GDM1 (cell line): ENCODE measurements at regions not wholly inside any gene's neighbourhood (a gene's known extent, or its start where the extent isn't known, plus 50 kb on each side); places are given as distances from the start of the nearest gene placed in this dataset.

Source experiments
- DNase-seq: peaks from one replicate; lab custom pipeline; 2025; lab: John Stamatoyannopoulos, UW

GRCh38 chr16:87229230-87230188 is 87.7 kb downstream of the C16orf95 start:
- DNase-seq: no peak

- DNase-seq: no peak
Measured at GRCh38 chr16:87230571-87230970, 86.6 kb downstream of the C16orf95 start.

GRCh38 chr16:87231295-87231694 is 85.9 kb downstream of the C16orf95 start:
- no peak for DNase-seq

GRCh38 chr16:87231911-87232310 is 85.3 kb downstream of the C16orf95 start:
- DNase-seq: no peak

GRCh38 chr16:87233928-87234327 is 83.3 kb downstream of the C16orf95 start:
- no peak for DNase-seq

GRCh38 chr16:87234601-87235000 is 82.6 kb downstream of the C16orf95 start:
- DNase-seq: no peak

DNA sequence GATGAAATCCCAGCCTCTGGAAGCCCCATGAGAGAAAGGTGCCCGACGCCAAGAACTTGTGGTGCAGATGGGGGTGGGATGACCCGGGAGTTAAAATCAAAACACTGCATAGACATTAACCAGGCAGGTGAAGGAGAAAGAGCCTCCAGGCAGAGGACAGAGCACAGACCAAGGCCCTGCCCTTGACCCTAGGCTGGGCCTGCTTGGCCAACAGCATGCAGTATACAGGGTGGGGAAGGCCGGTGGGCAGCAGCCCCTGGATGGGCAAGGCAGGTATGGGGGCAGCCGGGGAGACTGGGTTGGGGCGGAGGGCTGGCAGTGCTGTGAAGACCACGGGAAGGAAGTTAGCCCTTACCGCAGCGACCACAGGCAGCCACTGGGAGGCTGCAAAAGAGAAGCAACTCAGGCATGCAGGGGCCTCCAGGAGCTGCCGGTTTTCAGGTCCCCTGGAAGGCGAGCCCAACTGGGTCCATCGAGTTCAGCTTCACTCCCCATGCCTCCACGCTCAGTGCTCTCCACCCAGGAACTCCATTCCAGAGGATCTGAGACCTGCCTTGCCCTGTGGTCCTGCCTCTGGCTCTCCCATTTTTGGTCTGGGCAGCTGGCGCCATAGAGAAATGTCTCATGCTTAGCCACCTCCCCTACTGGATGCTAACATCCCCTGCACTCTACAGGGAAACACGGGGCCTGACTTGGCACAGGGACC is 81.2 kb downstream of the C16orf95 start:
- peak; percentile 70 for DNase-seq

DNA sequence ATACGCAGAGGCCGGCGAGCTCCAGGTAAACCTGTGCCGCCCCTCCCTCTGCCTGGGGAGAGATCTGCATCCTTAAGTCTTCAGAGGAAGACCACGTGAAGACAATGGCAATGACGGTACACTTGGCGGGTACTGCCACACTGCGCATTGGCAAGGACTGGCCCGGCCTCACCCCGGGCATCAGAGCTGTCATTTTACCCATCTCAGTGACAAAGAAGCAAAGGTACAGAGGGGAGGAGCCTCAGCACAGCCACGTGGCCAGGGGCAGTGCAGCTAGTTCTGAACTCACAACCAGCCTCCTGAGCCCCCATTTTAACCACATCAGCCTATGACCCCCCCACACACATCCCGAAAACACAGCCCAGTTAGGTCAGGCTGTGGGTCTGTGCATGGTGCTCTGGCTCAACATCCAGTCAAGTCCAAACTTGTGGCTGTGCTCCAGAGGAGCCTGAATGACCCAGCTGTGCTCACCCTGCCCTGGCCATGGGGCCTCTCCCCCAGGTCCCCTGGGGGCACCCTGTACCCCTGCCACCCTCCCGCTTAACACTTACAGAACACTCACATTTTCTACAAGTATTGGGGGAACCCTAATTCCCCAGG is 80.6 kb downstream of the C16orf95 start:
- DNase-seq: no peak

DNA sequence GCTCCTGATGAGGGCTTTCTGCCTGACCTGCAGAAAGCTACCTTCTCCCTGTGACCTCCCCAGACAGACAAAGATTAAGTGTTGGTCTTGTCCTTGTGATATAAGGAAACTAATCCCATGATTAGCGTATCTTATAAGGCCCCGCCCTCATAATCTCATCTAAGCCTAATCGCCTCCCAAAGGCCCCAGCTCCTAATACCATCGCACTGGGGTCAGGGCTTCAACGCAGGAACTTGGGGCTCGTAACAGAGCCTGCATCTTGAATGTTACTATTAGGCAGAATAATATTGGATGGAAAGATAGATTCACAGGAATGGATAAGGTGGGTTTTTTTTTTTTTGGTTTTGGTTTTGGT is 78.9 kb downstream of the C16orf95 start:
- no peak for DNase-seq

DNA sequence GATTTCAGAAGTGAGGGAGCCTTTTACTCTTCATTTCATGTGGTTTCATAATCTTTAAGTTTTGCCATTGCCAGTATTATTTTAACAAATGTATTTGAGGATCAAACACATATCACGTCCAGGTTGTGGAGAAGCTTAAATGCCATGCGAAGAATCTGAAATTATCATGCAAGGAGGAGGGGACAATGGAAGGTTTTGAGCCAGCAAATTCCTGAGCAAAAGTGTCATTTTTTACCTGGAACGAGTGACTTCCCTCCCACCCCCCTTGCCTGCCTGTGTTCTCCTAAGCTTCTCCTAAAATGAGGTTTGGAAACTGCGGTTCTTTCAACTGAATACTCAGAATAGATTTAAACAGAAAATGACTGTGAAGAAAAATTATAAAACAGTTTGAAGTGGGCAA is 77.6 kb downstream of the C16orf95 start:
- no peak for DNase-seq

- DNase-seq: no peak
Measured at GRCh38 chr16:87240211-87241136, 76.7 kb downstream of the C16orf95 start.

DNA sequence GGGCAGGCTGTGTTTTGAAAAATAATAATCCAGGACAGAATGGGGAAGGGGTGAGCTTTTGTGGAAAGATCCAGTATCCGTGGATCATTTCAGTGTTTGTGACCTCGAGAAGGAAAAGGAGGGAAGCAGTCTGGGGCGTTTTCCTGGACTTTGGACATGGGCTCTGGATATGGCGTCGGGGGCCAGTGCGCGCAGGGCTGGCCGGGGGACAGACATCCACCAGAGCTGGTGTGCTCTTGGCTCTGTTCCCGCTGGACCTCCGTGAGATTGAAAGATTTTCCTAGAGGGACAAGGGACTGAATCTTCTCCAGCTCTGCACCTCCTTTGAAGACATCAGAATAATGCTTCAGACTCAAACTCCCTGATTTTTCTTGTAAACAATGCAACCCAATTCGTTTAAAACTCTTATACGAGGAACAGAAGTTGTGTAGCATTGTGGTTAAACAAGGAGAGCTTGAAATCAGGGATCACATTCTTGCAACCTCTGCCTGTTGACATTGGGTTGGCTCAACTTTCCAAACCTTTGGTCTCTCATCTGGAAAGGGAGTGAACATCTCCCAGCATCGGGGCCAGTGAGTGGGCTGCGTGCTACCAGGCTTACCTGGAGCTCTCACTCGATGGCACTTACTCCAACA is 75.9 kb downstream of the C16orf95 start:
- DNase-seq: no peak

DNA sequence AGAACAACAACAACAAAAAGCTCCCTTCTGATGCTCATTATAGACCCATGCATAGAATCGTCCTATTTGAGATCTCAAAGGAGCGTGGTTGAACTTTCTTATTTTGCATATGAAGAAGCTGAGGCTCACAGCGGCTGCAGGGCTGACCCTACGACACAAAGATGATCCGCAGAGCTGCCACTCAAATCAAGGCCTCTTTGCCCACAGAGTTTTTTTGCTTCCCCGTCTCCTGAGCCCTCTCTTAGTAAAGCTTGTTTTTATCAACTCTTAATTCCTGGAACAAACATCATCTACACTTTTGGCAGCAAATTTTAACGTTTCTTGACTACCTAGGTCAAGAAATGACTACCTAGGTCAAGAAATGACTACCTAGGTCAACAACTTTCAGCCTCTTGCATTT is 73.7 kb downstream of the C16orf95 start:
- no peak for DNase-seq

DNA sequence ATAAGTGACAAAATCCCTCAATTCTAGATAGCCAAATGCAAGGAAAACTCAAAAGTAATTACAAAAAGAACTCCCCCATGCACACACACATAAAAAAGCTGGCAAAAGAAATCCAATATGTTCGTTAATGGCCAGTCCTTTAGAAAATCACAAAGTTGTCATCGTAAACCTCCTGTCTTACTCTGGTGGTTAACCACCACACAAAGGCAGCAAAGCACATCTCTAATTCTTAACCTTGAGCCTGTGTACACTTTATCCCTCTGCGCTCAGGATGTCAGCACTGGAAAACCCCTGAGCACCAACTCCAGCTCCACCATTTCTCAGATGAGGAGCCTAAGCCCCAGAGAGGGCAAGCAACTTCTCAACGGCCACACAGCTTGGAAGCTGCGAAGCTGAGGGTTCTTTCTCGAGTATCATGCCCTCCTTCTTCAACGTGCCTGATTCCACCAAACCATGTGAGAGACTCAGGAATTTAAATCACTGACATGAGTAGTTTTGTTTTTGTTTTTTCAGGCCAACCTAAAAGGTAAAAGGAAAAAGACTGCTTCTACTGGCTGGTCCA is 72.5 kb downstream of the C16orf95 start:
- DNase-seq: no peak

- no peak for DNase-seq
Measured at GRCh38 chr16:87245511-87245910, 71.7 kb downstream of the C16orf95 start.

DNA sequence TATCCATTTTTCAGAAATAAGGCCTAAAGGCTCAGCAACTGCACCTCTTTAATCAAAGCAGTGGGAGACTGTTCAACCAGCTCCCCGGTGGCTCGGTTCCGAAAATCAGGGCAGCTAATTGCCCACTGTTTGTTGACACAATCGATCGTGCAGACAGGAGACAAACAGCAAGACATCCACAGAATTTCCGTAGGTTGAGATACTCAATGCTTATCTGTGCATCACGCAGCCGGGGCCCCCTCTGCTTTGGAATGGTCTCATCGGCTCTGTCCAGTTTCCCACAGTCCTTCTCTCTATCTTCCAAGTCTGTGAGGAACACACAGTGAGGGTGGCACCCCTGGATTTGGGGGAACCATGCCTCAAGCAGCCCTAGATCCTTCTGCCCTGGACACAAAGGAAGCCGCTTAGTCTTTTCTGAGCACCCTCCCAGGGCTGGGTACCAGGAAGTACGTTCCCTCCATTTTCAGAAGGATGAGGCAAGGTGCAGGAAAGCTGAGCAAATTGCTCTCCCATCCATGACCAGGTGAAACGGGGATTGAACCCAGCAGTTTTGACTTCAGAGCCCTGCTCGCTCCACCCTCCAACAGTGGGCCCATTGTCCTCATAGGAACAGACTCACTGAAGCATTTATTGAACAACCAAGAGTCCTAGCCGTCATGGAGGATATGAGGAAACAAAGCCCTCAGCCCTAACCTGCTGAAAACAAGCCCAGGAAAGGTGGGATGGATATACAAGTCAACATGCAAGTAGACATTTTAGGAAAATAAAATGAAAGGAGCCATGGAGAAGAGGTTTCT is 70.7 kb downstream of the C16orf95 start:
- DNase-seq: no peak

- DNase-seq: no peak
Measured at GRCh38 chr16:87248714-87249113, 68.5 kb downstream of the C16orf95 start.

DNA sequence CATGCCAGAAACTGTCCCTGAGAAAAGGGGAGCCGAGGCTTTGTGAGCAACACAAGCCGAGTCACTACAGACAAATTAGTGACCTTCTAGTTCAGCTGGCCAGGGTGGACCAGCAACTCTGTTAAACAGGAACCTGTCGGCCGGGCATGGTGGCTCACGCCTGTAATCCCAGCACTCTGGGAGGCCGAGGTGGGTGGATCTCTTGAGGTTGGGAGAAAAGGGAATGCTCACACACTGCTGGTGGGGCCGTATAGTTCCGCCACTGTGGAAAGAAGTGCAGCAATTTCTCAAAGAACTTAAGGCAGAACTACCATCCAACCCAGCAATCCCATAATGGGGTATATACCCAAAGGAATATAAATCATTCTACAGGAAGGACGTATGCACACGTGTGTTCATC is 67.8 kb downstream of the C16orf95 start:
- no peak for DNase-seq

GRCh38 chr16:87250431-87250960 is 66.7 kb downstream of the C16orf95 start:
- DNase-seq: no peak
